ENCODE measurements at regions not wholly inside any gene's neighbourhood (a gene's known extent, or its start where the extent isn't known, plus 50 kb on each side); places are given as distances from the start of the nearest gene placed in this dataset.

- ChIA-PET CTCF (interaction anchor here (0.7 to 1.3 kb wide), 2 partner anchors 11 to 27 kb away, joined by 3 to 4 read pairs; no protein-coding TSS in a partner anchor), POLR2A (interaction anchor here (0.8 kb wide), 1 partner anchor 476 kb away, joined by 4 read pairs; no protein-coding TSS in a partner anchor)
- no peaks in the 10 kb centered on the region for H3K4me1 Mint-ChIP-seq
- H3K9me3 Mint-ChIP-seq (ENCODE audit: low read depth), result no peaks in the 10 kb centered on the region
- peaks cover 20% of the 10 kb centered on the region for H3K27me3 Mint-ChIP-seq
- intact Hi-C loops (cut with DNase I, micrococcal nuclease), result no loop called here
- no peak for ATAC-seq
- no peaks in the 10 kb centered on the region for H3K36me3 Mint-ChIP-seq (ENCODE audit: low read depth)
- DNase-seq, result no peak
- H3K27ac Mint-ChIP-seq, result no peak overlapping the region
- no peak overlapping the region for H3K4me3 Mint-ChIP-seq
Observed at GRCh38 chr2:176678571-176678970, 409.3 kb downstream of the MTX2 start.

GRCh38 chr2:176679061-176679669 lies 409.9 kb downstream of the MTX2 start:
- ATAC-seq (no peak), DNase-seq (no peak)
- intact Hi-C loops (cut with DNase I, micrococcal nuclease), result no loop called here
- Mint-ChIP-seq H3K4me1 (no peaks in the 10 kb centered on the region), H3K27ac (no peak overlapping the region), H3K27me3 (peaks cover 20% of the 10 kb centered on the region), H3K4me3 (no peak overlapping the region), H3K9me3 (ENCODE audit: low read depth) (no peaks in the 10 kb centered on the region), H3K36me3 (ENCODE audit: low read depth) (no peaks in the 10 kb centered on the region)
- POLR2A ChIA-PET, result interaction anchor here (0.8 kb wide), 1 partner anchor 476 kb away, joined by 4 read pairs; no protein-coding TSS in a partner anchor
- CTCF ChIA-PET, result interaction anchor here (0.7 to 1.3 kb wide), 2 partner anchors 12 to 27 kb away, joined by 3 to 4 read pairs; no protein-coding TSS in a partner anchor

- ChIA-PET POLR2A (no interaction called here), CTCF (interaction anchor here (0.5 to 1.1 kb wide), 4 partner anchors 12 to 47 kb away, joined by 3 read pairs; no protein-coding TSS in a partner anchor)
- Mint-ChIP-seq H3K4me1 (no peaks in the 10 kb centered on the region), H3K27me3 (peaks cover 24% of the 10 kb centered on the region), H3K4me3 (no peak overlapping the region), H3K27ac (no peak overlapping the region), H3K36me3 (ENCODE audit: low read depth) (no peaks in the 10 kb centered on the region), H3K9me3 (ENCODE audit: low read depth) (no peaks in the 10 kb centered on the region)
- DNase-seq, result no peak
- peak; percentile 30 for ATAC-seq
- intact Hi-C loops (cut with DNase I, micrococcal nuclease), result no loop called here
Observed at GRCh38 chr2:176680916-176681516, 411.8 kb downstream of the MTX2 start.

GRCh38 chr2:176681584-176682115 lies 412.4 kb downstream of the MTX2 start:
- Mint-ChIP-seq H3K4me1 (no peaks in the 10 kb centered on the region), H3K9me3 (ENCODE audit: low read depth) (no peaks in the 10 kb centered on the region), H3K27me3 (peaks cover 22% of the 10 kb centered on the region), H3K27ac (no peak overlapping the region), H3K4me3 (no peak overlapping the region), H3K36me3 (ENCODE audit: low read depth) (no peaks in the 10 kb centered on the region)
- ChIA-PET POLR2A (no interaction called here), CTCF (interaction anchor here (0.8 to 1.4 kb wide), 5 partner anchors 13 to 467 kb away, joined by 3 to 4 read pairs (median 3); no protein-coding TSS in a partner anchor)
- intact Hi-C loops (cut with DNase I, micrococcal nuclease), result no loop called here
- no peak for DNase-seq
- ATAC-seq, result no peak

- H3K27me3 Mint-ChIP-seq, result peaks cover 20% of the 10 kb centered on the region
- intact Hi-C loops (cut with DNase I, micrococcal nuclease), result no loop called here
- POLR2A ChIA-PET, result no interaction called here
- no peak overlapping the region for H3K27ac Mint-ChIP-seq
- H3K4me3 Mint-ChIP-seq, result no peak overlapping the region
- ATAC-seq (no peak), DNase-seq (no peak)
- no peaks in the 10 kb centered on the region for H3K9me3 Mint-ChIP-seq (ENCODE audit: low read depth)
- no peaks in the 10 kb centered on the region for H3K36me3 Mint-ChIP-seq (ENCODE audit: low read depth)
- CTCF ChIA-PET, result interaction anchor here (0.7 to 1.4 kb wide), 5 partner anchors 18 to 896 kb away, joined by 3 to 4 read pairs (median 3); no protein-coding TSS in a partner anchor
- no peaks in the 10 kb centered on the region for H3K4me1 Mint-ChIP-seq
Observed at GRCh38 chr2:176682278-176682677, 413.0 kb downstream of the MTX2 start.

- H3K4me1 Mint-ChIP-seq, result no peaks in the 10 kb centered on the region
- H3K27me3 Mint-ChIP-seq, result peaks cover 24% of the 10 kb centered on the region
- no peaks in the 10 kb centered on the region for H3K36me3 Mint-ChIP-seq (ENCODE audit: low read depth)
- no peak overlapping the region for H3K27ac Mint-ChIP-seq
- no peak overlapping the region for H3K4me3 Mint-ChIP-seq
- H3K9me3 Mint-ChIP-seq (ENCODE audit: low read depth), result no peaks in the 10 kb centered on the region
- intact Hi-C loops (cut with DNase I, micrococcal nuclease), result no loop called here
- DNase-seq (no peak), ATAC-seq (no peak)
- POLR2A ChIA-PET, result no interaction called here
- CTCF ChIA-PET, result interaction anchor here (0.6 to 1.3 kb wide), 4 partner anchors 30 to 147 kb away, joined by 3 to 4 read pairs (median 3); no protein-coding TSS in a partner anchor
Observed at GRCh38 chr2:176683618-176684111, 414.4 kb downstream of the MTX2 start.

- no peaks in the 10 kb centered on the region for H3K9me3 Mint-ChIP-seq (ENCODE audit: low read depth)
- H3K4me3 Mint-ChIP-seq, result no peak overlapping the region
- ChIA-PET POLR2A (no interaction called here), CTCF (interaction anchor here (1.5 kb wide), 1 partner anchor 34 kb away, joined by 3 read pairs; no protein-coding TSS in a partner anchor)
- DNase-seq, result no peak
- no peak for ATAC-seq
- intact Hi-C loops (cut with DNase I, micrococcal nuclease), result no loop called here
- H3K4me1 Mint-ChIP-seq, result no peaks in the 10 kb centered on the region
- H3K27ac Mint-ChIP-seq, result no peak overlapping the region
- H3K27me3 Mint-ChIP-seq, result peaks cover 23% of the 10 kb centered on the region
- no peaks in the 10 kb centered on the region for H3K36me3 Mint-ChIP-seq (ENCODE audit: low read depth)
Observed at GRCh38 chr2:176685908-176686307, 416.7 kb downstream of the MTX2 start.

- intact Hi-C loops (cut with DNase I, micrococcal nuclease), result no loop called here
- Mint-ChIP-seq H3K36me3 (ENCODE audit: low read depth) (no peaks in the 10 kb centered on the region), H3K27ac (no peak overlapping the region), H3K27me3 (peaks cover 22% of the 10 kb centered on the region), H3K4me3 (no peak overlapping the region), H3K4me1 (no peaks in the 10 kb centered on the region), H3K9me3 (ENCODE audit: low read depth) (no peaks in the 10 kb centered on the region)
- ATAC-seq (no peak), DNase-seq (no peak)
- CTCF ChIA-PET, result interaction anchor here (1.5 kb wide), 1 partner anchor 35 kb away, joined by 3 read pairs; no protein-coding TSS in a partner anchor
- POLR2A ChIA-PET, result no interaction called here
Observed at GRCh38 chr2:176686328-176686727, 417.1 kb downstream of the MTX2 start.

GRCh38 chr2:176687342-176687741 lies 418.1 kb downstream of the MTX2 start:
- Mint-ChIP-seq H3K36me3 (ENCODE audit: low read depth) (no peaks in the 10 kb centered on the region), H3K27me3 (peaks cover 22% of the 10 kb centered on the region), H3K4me3 (no peak overlapping the region), H3K4me1 (no peaks in the 10 kb centered on the region), H3K9me3 (ENCODE audit: low read depth) (no peaks in the 10 kb centered on the region), H3K27ac (no peak overlapping the region)
- ChIA-PET POLR2A (no interaction called here), CTCF (interaction anchor here (2.0 kb wide), 1 partner anchor 461 kb away, joined by 5 read pairs; no protein-coding TSS in a partner anchor)
- DNase-seq (no peak), ATAC-seq (no peak)
- intact Hi-C loops (cut with DNase I, micrococcal nuclease), result no loop called here

- no peaks in the 10 kb centered on the region for H3K36me3 Mint-ChIP-seq (ENCODE audit: low read depth)
- ATAC-seq, result no peak
- H3K9me3 Mint-ChIP-seq (ENCODE audit: low read depth), result no peaks in the 10 kb centered on the region
- CTCF ChIA-PET, result interaction anchor here (0.6 to 2.0 kb wide), 4 partner anchors 12 to 1302 kb away, joined by 3 to 5 read pairs (median 3); no protein-coding TSS in a partner anchor
- intact Hi-C loops (cut with DNase I, micrococcal nuclease), result no loop called here
- no peak overlapping the region for H3K27ac Mint-ChIP-seq
- peaks cover 16% of the 10 kb centered on the region for H3K27me3 Mint-ChIP-seq
- H3K4me1 Mint-ChIP-seq, result no peaks in the 10 kb centered on the region
- no peak for DNase-seq
- POLR2A ChIA-PET, result no interaction called here
- no peak overlapping the region for H3K4me3 Mint-ChIP-seq
Observed at GRCh38 chr2:176687944-176688343, 418.7 kb downstream of the MTX2 start.

GRCh38 chr2:176689711-176690110 lies 420.5 kb downstream of the MTX2 start:
- H3K27me3 Mint-ChIP-seq, result peaks cover 18% of the 10 kb centered on the region
- ATAC-seq (no peak), DNase-seq (no peak)
- H3K4me3 Mint-ChIP-seq, result no peak overlapping the region
- CTCF ChIA-PET, result interaction anchor here (0.5 kb wide), 1 partner anchor 38 kb away, joined by 3 read pairs; no protein-coding TSS in a partner anchor
- H3K36me3 Mint-ChIP-seq (ENCODE audit: low read depth), result no peaks in the 10 kb centered on the region
- no peak overlapping the region for H3K27ac Mint-ChIP-seq
- no peaks in the 10 kb centered on the region for H3K4me1 Mint-ChIP-seq
- intact Hi-C loops (cut with DNase I, micrococcal nuclease), result no loop called here
- POLR2A ChIA-PET, result no interaction called here
- no peaks in the 10 kb centered on the region for H3K9me3 Mint-ChIP-seq (ENCODE audit: low read depth)

Measured in activated CD4-positive, alpha-beta T cell treated with anti-CD3 and anti-CD28 coated beads for 36 hours (primary cell).